ENCODE measurements at regions not wholly inside any gene's neighbourhood (a gene's known extent, or its start where the extent isn't known, plus 50 kb on each side); places are given as distances from the start of the nearest gene placed in this dataset.

DNA sequence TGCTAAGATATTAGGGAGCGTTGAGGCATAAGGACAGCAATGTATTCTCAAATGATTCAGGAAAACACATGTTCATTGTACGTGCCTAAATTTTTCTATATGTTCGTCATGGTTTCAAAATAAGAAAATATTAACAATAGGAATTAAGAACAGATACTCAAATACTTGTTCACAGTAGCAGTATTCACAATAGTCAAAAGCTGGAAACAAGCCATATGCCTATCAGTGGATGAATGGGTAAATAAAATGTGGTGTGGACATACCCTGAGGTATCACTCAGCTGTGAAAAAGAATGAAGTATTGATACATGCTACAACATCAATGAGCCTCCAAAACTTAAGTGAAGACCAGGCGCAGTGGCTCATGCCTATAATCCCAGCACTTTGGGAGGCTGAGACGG is 84.7 kb upstream of the PTER start:
- Histone ChIP-seq H3K9ac (ENCODE audit: low read depth, low read length) (no peak overlapping the region), H3K4me1 (ENCODE audit: control insufficient read depth, insufficient read depth, low read length) (peaks cover 7% of the 10 kb centered on the region; the same call in 1 of the 2 replicates), H3K4me3 (ENCODE audit: low read depth, low read length) (no peak overlapping the region), H3K36me3 (ENCODE audit: control insufficient read depth, insufficient read depth, low read length) (no peaks in the 10 kb centered on the region), H3K27ac (ENCODE audit: low read depth, low read length) (no peak overlapping the region), H3K9me3 (ENCODE audit: control insufficient read depth, insufficient read depth, low read length) (no peaks in the 10 kb centered on the region), H3K27me3 (ENCODE audit: control insufficient read depth, insufficient read depth, low read length) (no peaks in the 10 kb centered on the region)

DNA sequence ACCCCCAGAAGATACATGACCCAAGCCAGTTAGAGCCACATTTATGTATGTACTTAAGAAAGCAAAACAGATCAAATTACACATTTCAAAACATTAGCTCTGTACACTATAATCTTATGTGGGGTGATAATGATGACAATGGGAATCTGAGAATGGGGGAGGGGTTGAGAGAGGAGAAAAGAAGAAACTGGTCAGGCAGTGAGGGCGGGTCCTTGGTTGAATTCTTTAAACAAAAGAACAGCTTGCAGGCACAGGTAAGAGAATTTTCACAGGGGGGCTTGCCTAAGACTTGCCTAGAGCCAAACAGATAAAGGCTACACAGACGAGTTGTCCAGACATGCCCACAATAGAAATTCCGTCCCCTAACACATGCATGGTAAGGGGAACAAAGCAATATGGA is 76.8 kb upstream of the PTER start:
- no peak overlapping the region for H3K9ac ChIP-seq (ENCODE audit: low read depth, low read length)
- peaks cover 9% of the 10 kb centered on the region; the same call in 1 of the 2 replicates for H3K9me3 ChIP-seq (ENCODE audit: control insufficient read depth, insufficient read depth, low read length)
- no peak overlapping the region for H3K4me3 ChIP-seq (ENCODE audit: low read depth, low read length)
- H3K27ac ChIP-seq (ENCODE audit: low read depth, low read length): no peak overlapping the region
- no peaks in the 10 kb centered on the region for H3K36me3 ChIP-seq (ENCODE audit: control insufficient read depth, insufficient read depth, low read length)
- no peaks in the 10 kb centered on the region for H3K4me1 ChIP-seq (ENCODE audit: control insufficient read depth, insufficient read depth, low read length)
- no peaks in the 10 kb centered on the region for H3K27me3 ChIP-seq (ENCODE audit: control insufficient read depth, insufficient read depth, low read length)

DNA sequence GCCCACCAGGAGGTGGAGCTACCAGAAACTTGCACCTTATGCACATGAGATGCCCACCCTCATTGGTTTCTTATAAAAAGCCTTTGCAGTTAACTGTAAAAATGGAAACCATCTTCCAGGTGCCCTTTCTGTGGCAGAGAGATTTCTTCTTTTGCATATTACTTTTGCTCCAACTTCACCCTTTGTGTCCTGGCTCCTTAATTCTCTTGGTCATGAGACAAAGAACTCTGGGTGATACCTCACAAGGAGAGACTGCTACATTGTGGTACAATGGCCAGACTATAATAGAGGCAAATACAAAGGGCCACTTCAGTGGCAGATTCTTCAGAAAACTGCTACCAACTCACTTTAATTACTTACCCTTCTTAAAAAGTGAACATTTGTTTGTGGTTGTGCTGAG is 76.4 kb upstream of the PTER start:
- no peaks in the 10 kb centered on the region for H3K36me3 ChIP-seq (ENCODE audit: control insufficient read depth, insufficient read depth, low read length)
- H3K9me3 ChIP-seq (ENCODE audit: control insufficient read depth, insufficient read depth, low read length): peaks cover 9% of the 10 kb centered on the region; the same call in 1 of the 2 replicates
- H3K27me3 ChIP-seq (ENCODE audit: control insufficient read depth, insufficient read depth, low read length): no peaks in the 10 kb centered on the region

DNA sequence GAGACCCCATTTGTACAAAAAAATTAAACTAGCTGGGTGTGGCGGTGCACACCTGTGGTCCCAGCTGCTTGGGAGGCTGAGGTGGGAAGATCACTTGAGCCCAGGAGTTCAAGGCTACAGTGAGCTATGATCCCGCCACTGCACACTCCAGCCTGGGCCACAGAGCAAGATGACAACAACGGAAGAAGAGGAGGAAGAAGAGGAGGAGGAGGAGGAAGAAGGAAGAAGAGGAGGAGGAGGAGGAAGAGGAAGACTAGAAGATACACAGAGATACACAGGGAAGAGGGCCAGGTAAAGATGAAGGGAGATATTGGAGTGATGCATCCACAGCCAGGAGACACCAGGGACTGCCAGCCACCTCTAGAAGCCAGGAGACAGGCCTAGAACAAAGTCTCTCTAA is 75.7 kb upstream of the PTER start:
- no peaks in the 10 kb centered on the region for H3K27me3 ChIP-seq (ENCODE audit: control insufficient read depth, insufficient read depth, low read length)
- H3K9me3 ChIP-seq (ENCODE audit: control insufficient read depth, insufficient read depth, low read length): peaks cover 9% of the 10 kb centered on the region; the same call in 1 of the 2 replicates
- H3K4me1 ChIP-seq (ENCODE audit: control insufficient read depth, insufficient read depth, low read length): no peaks in the 10 kb centered on the region
- H3K36me3 ChIP-seq (ENCODE audit: control insufficient read depth, insufficient read depth, low read length): no peaks in the 10 kb centered on the region
- no peak overlapping the region for H3K4me3 ChIP-seq (ENCODE audit: low read depth, low read length)
- no peak overlapping the region for H3K9ac ChIP-seq (ENCODE audit: low read depth, low read length)
- H3K27ac ChIP-seq (ENCODE audit: low read depth, low read length): no peak overlapping the region

More for the DNA sequence above, 76.4 kb upstream of the PTER start:
- Histone ChIP-seq H3K27ac (ENCODE audit: low read depth, low read length) (no peak overlapping the region), H3K4me3 (ENCODE audit: low read depth, low read length) (no peak overlapping the region), H3K4me1 (ENCODE audit: control insufficient read depth, insufficient read depth, low read length) (no peaks in the 10 kb centered on the region), H3K9ac (ENCODE audit: low read depth, low read length) (no peak overlapping the region)

DNA sequence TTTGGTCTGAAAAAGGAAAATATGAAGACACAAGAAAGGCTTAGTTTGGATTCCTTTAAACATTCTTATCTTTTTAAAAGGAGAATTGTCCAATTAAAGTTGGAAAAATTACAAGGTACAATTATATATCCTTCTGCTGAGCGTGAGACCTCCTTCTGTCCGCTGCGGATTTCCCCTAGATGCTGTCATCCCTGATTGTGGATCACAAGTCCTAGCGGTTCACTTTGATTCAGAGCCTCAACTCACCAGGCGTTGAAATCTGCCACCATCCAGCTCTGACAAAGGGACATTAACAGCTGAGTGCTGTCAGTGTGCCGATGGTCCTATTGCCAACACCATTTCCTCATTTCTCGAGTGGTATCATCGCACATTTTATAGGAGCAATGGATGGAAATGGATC is 73.1 kb upstream of the PTER start:
- Histone ChIP-seq H3K27ac (ENCODE audit: low read depth, low read length) (no peak overlapping the region), H3K4me3 (ENCODE audit: low read depth, low read length) (no peak overlapping the region), H3K9me3 (ENCODE audit: control insufficient read depth, insufficient read depth, low read length) (peaks cover 9% of the 10 kb centered on the region; the same call in 1 of the 2 replicates), H3K36me3 (ENCODE audit: control insufficient read depth, insufficient read depth, low read length) (no peaks in the 10 kb centered on the region), H3K4me1 (ENCODE audit: control insufficient read depth, insufficient read depth, low read length) (0 out of 2 replicates have a peak, but pooled peaks cover 8% of the 10 kb centered on the region), H3K27me3 (ENCODE audit: control insufficient read depth, insufficient read depth, low read length) (no peaks in the 10 kb centered on the region), H3K9ac (ENCODE audit: low read depth, low read length) (no peak overlapping the region)

DNA sequence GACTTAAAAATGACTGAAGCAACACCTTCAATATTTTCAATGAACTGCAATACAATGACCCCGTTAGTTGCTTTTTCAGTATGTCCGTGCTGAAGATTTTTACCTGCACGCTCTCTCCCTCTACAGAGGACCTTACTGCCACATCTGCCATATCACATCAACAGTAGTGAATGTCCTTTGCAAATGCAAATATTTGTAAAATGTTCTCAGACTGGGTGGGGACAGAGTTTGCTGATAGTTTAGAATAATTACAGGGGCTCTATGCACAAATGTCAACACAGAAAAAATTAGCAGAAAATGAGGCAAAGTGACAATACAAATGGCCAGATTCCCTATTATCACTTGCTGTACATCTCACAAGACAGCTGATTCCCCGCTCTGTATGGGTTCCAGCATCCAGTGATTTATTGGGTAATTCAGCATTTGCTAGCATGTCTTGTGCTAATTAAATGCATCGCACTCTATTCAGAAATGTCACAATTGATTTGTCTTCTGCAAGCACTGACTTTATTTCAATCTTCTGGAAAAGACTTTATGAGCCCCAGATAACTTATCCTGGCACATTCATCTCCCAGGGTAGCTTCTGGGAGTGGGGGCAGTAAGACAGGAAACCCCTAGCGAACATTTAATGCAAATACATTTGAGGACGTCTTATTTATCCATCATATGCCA is 69.1 kb upstream of the PTER start:
- no peaks in the 10 kb centered on the region for H3K27me3 ChIP-seq (ENCODE audit: control insufficient read depth, insufficient read depth, low read length)
- no peaks in the 10 kb centered on the region for H3K9me3 ChIP-seq (ENCODE audit: control insufficient read depth, insufficient read depth, low read length)
- H3K9ac ChIP-seq (ENCODE audit: low read depth, low read length): no peak overlapping the region
- H3K27ac ChIP-seq (ENCODE audit: low read depth, low read length): no peak overlapping the region
- no peaks in the 10 kb centered on the region for H3K36me3 ChIP-seq (ENCODE audit: control insufficient read depth, insufficient read depth, low read length)
- 0 out of 2 replicates have a peak, but pooled peaks cover 8% of the 10 kb centered on the region for H3K4me1 ChIP-seq (ENCODE audit: control insufficient read depth, insufficient read depth, low read length)
- H3K4me3 ChIP-seq (ENCODE audit: low read depth, low read length): no peak overlapping the region

DNA sequence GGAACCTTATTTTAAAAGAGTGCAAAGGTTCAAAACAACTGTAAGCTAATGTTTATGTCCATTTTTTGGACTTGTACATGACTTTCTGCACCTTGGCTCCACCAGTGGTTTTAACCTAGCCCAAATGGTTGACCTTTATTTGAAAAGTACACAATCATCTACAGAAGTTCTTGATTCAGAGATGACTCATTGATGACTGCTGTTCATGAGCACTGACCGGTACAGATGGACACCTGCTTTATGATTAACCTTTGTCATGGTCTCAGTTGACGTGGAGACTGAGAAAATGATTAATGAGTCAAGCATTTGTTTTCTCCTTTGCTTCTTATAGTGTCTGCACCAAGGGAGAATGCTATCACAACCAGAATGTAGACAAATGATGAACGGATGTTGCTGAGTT is 55.7 kb upstream of the PTER start:
- no peaks in the 10 kb centered on the region for H3K36me3 ChIP-seq (ENCODE audit: control insufficient read depth, insufficient read depth, low read length)
- no peaks in the 10 kb centered on the region for H3K27me3 ChIP-seq (ENCODE audit: control insufficient read depth, insufficient read depth, low read length)
- no peak overlapping the region for H3K4me3 ChIP-seq (ENCODE audit: low read depth, low read length)
- H3K27ac ChIP-seq (ENCODE audit: low read depth, low read length): no peak overlapping the region
- no peaks in the 10 kb centered on the region for H3K9me3 ChIP-seq (ENCODE audit: control insufficient read depth, insufficient read depth, low read length)
- H3K9ac ChIP-seq (ENCODE audit: low read depth, low read length): no peak overlapping the region
- peaks cover 13% of the 10 kb centered on the region for H3K4me1 ChIP-seq (ENCODE audit: control insufficient read depth, insufficient read depth, low read length)

DNA sequence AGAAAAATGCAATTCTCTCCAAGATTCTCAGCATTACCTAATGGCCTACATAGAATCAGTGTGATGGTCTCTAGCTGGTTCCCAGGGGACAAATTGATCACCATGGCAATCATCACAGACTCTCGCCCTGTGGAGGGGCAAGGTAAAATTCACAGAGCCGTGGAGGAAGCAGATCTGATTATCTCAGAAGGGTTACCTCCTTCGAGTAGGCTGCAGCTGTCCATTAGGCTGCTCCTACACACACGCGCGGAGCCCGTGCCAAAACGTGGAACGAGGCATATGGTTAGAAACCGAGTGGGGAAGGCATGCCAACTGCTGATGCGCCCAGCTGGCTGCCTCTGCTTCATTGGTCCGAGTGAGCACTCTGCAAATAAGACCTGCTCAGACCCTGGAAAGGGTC is 52.8 kb upstream of the PTER start:
- no peak overlapping the region for H3K9ac ChIP-seq (ENCODE audit: low read depth, low read length)

DNA sequence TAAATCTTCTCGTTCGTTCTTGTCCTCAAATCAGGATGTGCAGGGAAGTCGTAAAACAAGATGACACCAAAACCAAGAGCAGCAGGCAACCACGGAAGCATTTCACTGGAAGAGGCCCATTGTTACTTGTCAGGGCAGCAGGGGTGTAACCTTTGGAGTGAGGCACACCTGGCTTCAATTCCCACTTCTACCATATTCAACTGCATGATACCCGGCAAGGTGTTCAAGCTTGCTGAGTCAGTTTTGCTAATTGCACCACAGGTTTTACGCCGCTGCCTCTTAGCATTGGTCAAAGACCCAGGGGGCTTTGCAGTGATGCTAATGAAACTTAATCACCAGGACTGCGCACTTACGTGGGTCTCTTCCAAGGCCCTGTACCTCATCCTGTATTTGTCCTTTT is 50.0 kb upstream of the PTER start:
- H3K4me1 ChIP-seq (ENCODE audit: control insufficient read depth, insufficient read depth, low read length): peaks cover 23% of the 10 kb centered on the region
- H3K9me3 ChIP-seq (ENCODE audit: control insufficient read depth, insufficient read depth, low read length): no peaks in the 10 kb centered on the region
- H3K9ac ChIP-seq (ENCODE audit: low read depth, low read length): peak overlapping the region; percentile 43
- H3K27me3 ChIP-seq (ENCODE audit: control insufficient read depth, insufficient read depth, low read length): no peaks in the 10 kb centered on the region
- H3K36me3 ChIP-seq (ENCODE audit: control insufficient read depth, insufficient read depth, low read length): no peaks in the 10 kb centered on the region
- H3K4me3 ChIP-seq (ENCODE audit: low read depth, low read length): peak overlapping the region; percentile 15; the same call in 1 of the 2 replicates
- peak overlapping the region; percentile 64 for H3K27ac ChIP-seq (ENCODE audit: low read depth, low read length)

More for the DNA sequence above, 52.8 kb upstream of the PTER start:
- Histone ChIP-seq H3K4me3 (ENCODE audit: low read depth, low read length) (no peak overlapping the region), H3K36me3 (ENCODE audit: control insufficient read depth, insufficient read depth, low read length) (no peaks in the 10 kb centered on the region), H3K4me1 (ENCODE audit: control insufficient read depth, insufficient read depth, low read length) (peaks cover 23% of the 10 kb centered on the region), H3K9me3 (ENCODE audit: control insufficient read depth, insufficient read depth, low read length) (no peaks in the 10 kb centered on the region), H3K27ac (ENCODE audit: low read depth, low read length) (no peak overlapping the region), H3K27me3 (ENCODE audit: control insufficient read depth, insufficient read depth, low read length) (no peaks in the 10 kb centered on the region)

Measured in HUES48 (cell line).